Activated naive CD4-positive, alpha-beta T cell treated with anti-CD3 and anti-CD28 coated beads for 36 hours (primary cell): ENCODE measurements at regions not wholly inside any gene's neighbourhood (a gene's known extent, or its start where the extent isn't known, plus 50 kb on each side); places are given as distances from the start of the nearest gene placed in this dataset. TPM values are rescaled to one million over a fixed set of nuclear protein-coding genes. Genes with fewer than 3 reads are reported as not detected.

Experiments
- CTCF ChIA-PET: fragments of 350-600 bp; sonication (Branson Sonifier 250); formaldehyde crosslinking; loops from one replicate; lab custom pipeline; 2021; ENCODE audit warnings: antibody characterized with exemption; lab: Charles Lee
- DNase-seq: peaks from one replicate; pipeline ENCODE4 v3.0.0-alpha.2; 2020
- H3K27ac Mint-ChIP-seq: one replicate; pipeline ENCODE4 v1.8.0; 2021; ENCODE audit warnings: mild to moderate bottlenecking, mixed read lengths
- H3K27me3 Mint-ChIP-seq: one replicate; pipeline ENCODE4 v1.8.0; 2021; ENCODE audit warnings: low read depth, mixed read lengths
- H3K36me3 Mint-ChIP-seq: one replicate; pipeline ENCODE4 v1.8.0; 2021; ENCODE audit warnings: low read depth, mixed read lengths
- H3K4me1 Mint-ChIP-seq: one replicate; pipeline ENCODE4 v1.8.0; 2021; ENCODE audit warnings: low read depth, mixed read lengths
- H3K4me3 Mint-ChIP-seq: one replicate; pipeline ENCODE4 v1.8.0; 2021; ENCODE audit warnings: mild to moderate bottlenecking, moderate library complexity, mixed read lengths
- H3K9me3 Mint-ChIP-seq: one replicate; pipeline ENCODE4 v1.8.0; 2021; ENCODE audit warnings: mixed read lengths
- intact Hi-C: fragments of 100-400 bp; cut with micrococcal nuclease; formaldehyde crosslinking; loops from one replicate; pipeline ENCODE4 v1.15.1; 2023
- microRNA-seq: library from miRNA; unstranded; fragments of <30 nt; microRNA quantifications from one replicate; pipeline ENCODE4 v1.2.0, GENCODE V29; 2022; ENCODE audit warnings: borderline microRNAs expressed, borderline replicate concordance

DNA sequence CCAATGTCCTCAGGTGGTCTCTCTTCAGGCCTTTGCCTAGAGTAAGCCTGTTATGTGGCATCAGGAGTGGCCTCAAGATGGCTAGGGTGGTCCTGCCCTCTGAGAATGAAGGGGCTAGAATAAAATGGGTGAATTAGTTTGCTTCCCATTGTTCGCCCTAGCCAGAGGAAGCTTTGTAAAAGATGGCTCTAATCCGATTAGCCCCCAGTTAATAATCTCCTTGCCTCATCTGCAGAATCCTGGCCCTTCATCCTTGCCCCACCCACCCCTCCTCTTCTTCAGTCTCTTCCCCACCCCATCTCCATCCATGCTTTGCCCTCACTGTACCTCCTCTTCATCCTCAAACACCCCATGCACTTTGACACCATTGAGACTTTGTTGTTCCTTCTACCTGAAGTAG lies 57.4 kb upstream of the LGALSL start:
- DNase-seq = no peak
- Mint-ChIP-seq H3K36me3 (no peaks in the 10 kb centered on the region), H3K4me3 (no peak overlapping the region), H3K27ac (no peak overlapping the region), H3K27me3 (no peaks in the 10 kb centered on the region), H3K4me1 (no peaks in the 10 kb centered on the region), H3K9me3 (peaks cover under 1% of the 10 kb centered on the region)
- CTCF ChIA-PET = interaction anchor here (2.0 kb wide), 1 partner anchor 66 kb away, joined by 5 read pairs; no protein-coding TSS in a partner anchor
- intact Hi-C loops = no loop called here

DNA sequence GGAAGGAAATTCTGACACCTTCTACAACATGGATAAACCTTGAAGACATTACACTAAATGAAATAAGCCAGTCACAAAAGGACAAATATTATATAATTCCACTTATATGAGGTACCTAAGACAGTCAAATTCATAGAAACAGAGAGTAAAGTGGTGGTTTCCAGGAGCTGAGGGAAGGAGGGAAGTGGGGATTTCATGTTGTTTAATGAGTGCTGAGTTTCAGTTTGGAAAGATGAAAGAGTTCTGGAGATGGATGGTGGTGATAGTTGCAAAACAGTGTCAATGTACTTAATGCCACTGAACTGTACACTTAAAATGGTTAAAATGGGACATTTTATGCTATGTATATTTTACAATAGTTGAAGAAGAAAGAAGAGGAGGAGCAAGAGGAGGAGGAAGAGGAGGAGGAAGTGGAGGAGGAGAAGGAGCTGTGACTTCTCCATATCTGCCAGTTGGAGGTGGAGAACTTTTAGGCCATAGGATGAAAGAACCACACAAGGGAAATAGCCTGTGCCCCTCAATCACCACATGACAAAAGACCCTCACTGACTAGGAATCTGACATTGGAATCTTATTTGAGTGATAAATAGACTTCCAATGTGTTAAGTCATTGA lies 55.3 kb upstream of the LGALSL start:
- intact Hi-C loops = no loop called here
- no peaks in the 10 kb centered on the region for H3K4me1 Mint-ChIP-seq
- no peak overlapping the region for H3K4me3 Mint-ChIP-seq
- H3K9me3 Mint-ChIP-seq = no peaks in the 10 kb centered on the region
- CTCF ChIA-PET = interaction anchor here (1.3 to 2.0 kb wide), 3 partner anchors 66 to 68 kb away, joined by 3 to 8 read pairs (median 5); no protein-coding TSS in a partner anchor
- H3K27me3 Mint-ChIP-seq = no peaks in the 10 kb centered on the region
- no peaks in the 10 kb centered on the region for H3K36me3 Mint-ChIP-seq
- no peak overlapping the region for H3K27ac Mint-ChIP-seq
- DNase-seq = no peak

DNA sequence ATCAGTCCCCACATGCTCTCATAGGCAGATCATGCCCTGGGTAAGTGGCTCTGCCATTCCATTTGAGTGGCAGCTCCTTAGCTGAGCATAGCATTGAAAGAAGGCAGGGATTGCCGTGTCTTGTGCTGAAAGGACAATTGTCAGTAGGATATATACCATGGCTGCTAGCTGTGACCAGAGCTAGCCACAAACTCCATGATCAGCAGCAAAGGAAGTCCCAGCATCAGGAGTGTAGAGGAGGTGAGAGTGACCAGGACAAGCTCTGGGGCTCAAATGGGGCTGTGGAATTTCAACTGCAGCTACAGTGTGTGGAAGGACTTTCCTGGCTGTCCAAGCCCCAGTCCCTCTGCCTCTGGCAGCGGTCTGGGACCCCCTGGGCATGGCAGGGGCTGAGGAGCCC lies 54.4 kb upstream of the LGALSL start:
- Mint-ChIP-seq H3K4me3 (no peak overlapping the region), H3K27me3 (no peaks in the 10 kb centered on the region), H3K27ac (no peak overlapping the region), H3K9me3 (no peaks in the 10 kb centered on the region), H3K4me1 (no peaks in the 10 kb centered on the region), H3K36me3 (no peaks in the 10 kb centered on the region)
- DNase-seq = no peak
- CTCF ChIA-PET = interaction anchor here (1.6 kb wide), 1 partner anchor 68 kb away, joined by 8 read pairs; no protein-coding TSS in a partner anchor
- intact Hi-C loops = no loop called here

DNA sequence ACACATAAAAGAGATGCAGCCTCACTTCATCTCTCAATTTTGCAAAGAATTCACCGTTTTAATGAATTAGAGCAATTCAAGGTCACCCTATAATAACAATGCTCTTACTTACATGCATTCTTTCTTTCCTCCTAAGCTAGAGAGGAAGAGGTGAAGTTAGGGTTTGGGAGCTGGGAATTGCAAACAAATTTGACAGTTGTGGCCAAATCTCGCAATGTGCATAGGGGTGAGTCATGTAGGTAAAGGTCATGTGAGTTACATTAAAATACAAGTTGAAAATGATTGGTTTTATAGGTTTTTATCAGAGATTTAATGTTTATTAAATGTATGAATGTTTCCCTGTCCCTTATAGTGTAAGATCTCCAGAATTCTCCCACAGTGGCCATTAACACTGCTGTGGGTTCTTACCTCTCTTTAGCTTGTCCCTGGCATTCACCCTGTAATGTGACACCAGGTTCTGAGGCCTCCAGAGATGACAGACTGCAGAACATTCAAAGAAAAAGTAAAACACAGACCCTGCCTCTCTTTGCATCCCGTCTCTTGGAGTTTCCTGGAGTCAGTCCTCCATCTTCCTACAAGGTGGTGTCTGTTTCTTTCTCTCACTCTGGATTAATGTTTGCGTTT lies 53.7 kb upstream of the LGALSL start:
- intact Hi-C loops = no loop called here
- H3K27ac Mint-ChIP-seq = no peak overlapping the region
- no peak overlapping the region for H3K4me3 Mint-ChIP-seq

DNA sequence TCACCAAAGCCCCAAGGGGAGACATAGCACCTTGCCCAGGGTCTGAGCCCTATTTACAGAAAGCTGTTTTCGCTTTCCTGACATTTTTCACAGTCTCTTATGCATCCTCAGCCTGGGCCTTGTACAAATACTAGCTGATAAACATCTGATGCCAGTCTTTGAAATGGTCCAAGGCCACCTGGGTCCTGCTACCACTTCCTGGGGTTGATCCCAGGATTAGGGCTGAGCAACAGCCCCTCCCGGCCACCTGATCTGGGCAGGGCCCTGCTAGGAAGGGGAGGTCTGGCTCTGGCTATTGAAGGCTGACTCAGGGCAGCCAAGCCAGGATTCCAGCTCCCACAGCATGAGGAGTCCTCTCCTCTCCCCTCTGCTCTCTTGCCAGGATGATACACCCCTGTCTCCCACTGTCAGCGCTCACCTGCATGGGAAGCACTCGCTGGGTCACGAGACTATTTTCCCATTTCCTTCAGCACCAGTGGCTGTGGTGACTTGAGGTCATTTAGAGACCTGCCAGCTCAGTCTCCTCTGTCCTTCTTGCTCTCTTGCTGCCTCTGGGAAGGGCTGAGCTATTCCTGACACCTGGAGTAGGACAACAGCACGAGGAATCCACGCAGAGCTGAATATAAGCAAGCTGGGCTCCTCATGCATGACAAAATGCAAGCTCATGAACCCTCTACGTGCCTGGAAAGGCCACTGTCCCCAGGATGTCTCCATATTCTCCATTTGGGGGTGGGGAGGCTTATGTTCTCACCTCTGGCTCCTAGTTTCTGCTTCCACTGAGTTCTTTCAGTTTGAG lies 53.0 kb upstream of the LGALSL start:
- H3K27me3 Mint-ChIP-seq = no peaks in the 10 kb centered on the region
- H3K9me3 Mint-ChIP-seq = no peaks in the 10 kb centered on the region
- intact Hi-C loops = no loop called here
- H3K4me1 Mint-ChIP-seq = no peaks in the 10 kb centered on the region
- no peak for DNase-seq
- H3K27ac Mint-ChIP-seq = no peak overlapping the region
- H3K36me3 Mint-ChIP-seq = no peaks in the 10 kb centered on the region
- no peak overlapping the region for H3K4me3 Mint-ChIP-seq
- CTCF ChIA-PET = no interaction called here

More for the DNA sequence above, 53.7 kb upstream of the LGALSL start:
- Mint-ChIP-seq H3K36me3 (no peaks in the 10 kb centered on the region), H3K9me3 (no peaks in the 10 kb centered on the region), H3K4me1 (no peaks in the 10 kb centered on the region), H3K27me3 (no peaks in the 10 kb centered on the region)
- CTCF ChIA-PET = interaction anchor here (1.6 kb wide), 1 partner anchor 69 kb away, joined by 8 read pairs; no protein-coding TSS in a partner anchor
- no peak for DNase-seq

DNA sequence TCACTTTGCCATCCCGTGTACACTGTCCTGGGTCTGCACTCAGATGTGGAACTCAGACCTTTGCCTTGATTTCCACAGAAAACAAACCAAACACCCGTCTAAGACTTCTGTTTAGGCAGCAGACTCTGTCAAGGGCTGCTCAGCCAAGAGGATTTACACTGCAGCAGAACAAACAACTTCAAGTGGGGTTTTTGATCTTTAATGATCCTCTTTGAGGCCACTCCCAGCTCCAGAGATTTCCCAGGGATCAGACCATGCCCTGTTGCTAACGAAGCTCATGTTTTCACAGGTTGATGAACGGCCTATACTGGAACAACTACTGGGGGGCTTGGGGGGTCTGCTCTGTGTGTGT lies 52.5 kb upstream of the LGALSL start:
- Mint-ChIP-seq H3K27ac (no peak overlapping the region), H3K36me3 (no peaks in the 10 kb centered on the region), H3K27me3 (no peaks in the 10 kb centered on the region), H3K9me3 (no peaks in the 10 kb centered on the region), H3K4me3 (no peak overlapping the region), H3K4me1 (no peaks in the 10 kb centered on the region)
- DNase-seq = no peak
- CTCF ChIA-PET = no interaction called here
- intact Hi-C loops = no loop called here

DNA sequence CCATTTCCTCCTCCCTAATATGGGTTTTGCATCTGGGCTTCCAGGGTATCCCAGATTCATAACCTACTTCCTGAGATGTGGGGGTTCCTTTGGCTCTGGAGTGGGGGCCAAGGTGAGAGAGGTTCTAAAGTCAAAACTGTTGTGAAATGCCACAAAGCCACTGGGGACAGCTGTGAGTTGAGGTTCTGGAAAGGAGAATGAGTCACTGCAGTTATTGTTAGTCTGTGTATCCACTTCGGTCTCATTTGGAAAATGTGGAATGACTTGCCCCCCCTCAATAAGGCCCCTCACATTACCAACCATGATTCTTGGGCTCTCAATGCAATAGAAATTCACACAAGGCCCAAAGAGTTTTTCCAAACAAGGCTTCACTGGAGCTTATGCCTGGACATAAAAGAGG lies 51.1 kb upstream of the LGALSL start:
- no peak overlapping the region for H3K4me3 Mint-ChIP-seq
- H3K9me3 Mint-ChIP-seq = no peaks in the 10 kb centered on the region
- H3K4me1 Mint-ChIP-seq = no peaks in the 10 kb centered on the region
- no peaks in the 10 kb centered on the region for H3K36me3 Mint-ChIP-seq
- no peak for DNase-seq
- CTCF ChIA-PET = interaction anchor here (0.7 to 2.8 kb wide), 3 partner anchors 50 to 85 kb away, joined by 5 to 8 read pairs (median 7); no protein-coding TSS in a partner anchor
- no peaks in the 10 kb centered on the region for H3K27me3 Mint-ChIP-seq
- intact Hi-C loops = no loop called here
- H3K27ac Mint-ChIP-seq = no peak overlapping the region

DNA sequence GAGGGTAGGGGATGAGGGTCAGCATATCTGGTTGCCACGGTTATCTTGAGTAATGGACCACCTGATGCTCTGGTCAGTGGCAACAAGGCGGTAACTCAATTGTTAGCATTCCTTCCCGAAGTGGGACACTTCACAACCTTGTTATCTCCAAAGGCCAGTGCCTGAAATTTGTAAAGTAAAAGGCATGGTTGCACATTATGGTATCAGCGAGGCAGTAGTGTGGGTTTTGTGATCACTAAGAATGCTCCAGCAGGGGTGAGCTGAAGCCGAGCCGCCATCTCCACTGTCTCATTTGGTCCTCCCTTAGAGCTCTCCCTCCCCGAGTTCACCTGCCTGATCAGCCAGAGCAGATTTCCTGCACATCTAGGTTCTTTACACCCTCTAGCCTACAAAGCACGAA lies 50.5 kb upstream of the LGALSL start:
- H3K4me3 Mint-ChIP-seq = no peak overlapping the region
- no peaks in the 10 kb centered on the region for H3K36me3 Mint-ChIP-seq
- no peaks in the 10 kb centered on the region for H3K4me1 Mint-ChIP-seq
- CTCF ChIA-PET = interaction anchor here (1.6 to 2.8 kb wide), 2 partner anchors 72 to 84 kb away, joined by 7 to 8 read pairs; no protein-coding TSS in a partner anchor
- H3K27me3 Mint-ChIP-seq = no peaks in the 10 kb centered on the region
- DNase-seq = no peak
- no peak overlapping the region for H3K27ac Mint-ChIP-seq
- no peaks in the 10 kb centered on the region for H3K9me3 Mint-ChIP-seq
- intact Hi-C loops = no loop called here

DNA sequence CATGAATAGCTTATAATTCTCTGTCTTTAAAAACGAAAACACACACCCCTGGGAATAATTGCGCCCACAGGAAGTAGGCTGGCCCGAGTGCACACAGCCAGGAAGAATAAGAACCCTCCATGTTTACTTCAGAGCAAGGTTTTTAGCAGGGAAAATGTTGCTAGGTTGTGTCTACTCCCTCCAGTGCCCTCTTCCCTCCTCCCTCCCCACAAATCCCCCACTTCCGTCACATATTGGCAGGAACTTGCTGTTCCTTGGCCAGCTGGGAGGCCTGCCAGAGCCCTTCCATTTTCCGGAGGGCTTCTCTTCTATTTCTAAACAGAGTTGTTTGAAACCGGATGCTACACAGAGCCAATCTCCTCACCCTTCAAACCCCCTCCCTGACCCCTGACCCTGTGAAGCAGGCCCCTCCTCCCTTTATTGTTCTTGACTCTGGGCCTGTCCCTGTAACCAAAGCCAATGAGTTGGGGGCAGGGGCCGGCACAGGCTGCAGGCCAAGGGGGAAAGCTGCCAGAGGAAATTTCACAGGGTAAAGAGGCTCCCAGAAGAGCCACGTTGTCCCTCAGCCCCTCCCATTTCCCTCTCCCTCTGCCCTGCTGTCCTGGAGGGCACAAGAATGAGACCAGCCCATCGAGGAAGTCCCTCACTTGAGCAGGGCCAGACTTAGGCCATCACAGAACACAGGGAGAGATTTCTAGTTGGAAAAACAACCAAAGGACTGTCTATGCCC lies 49.8 kb upstream of the LGALSL start:
- Mint-ChIP-seq H3K4me1 (no peaks in the 10 kb centered on the region), H3K9me3 (no peaks in the 10 kb centered on the region), H3K4me3 (no peak overlapping the region), H3K36me3 (no peaks in the 10 kb centered on the region), H3K27me3 (no peaks in the 10 kb centered on the region), H3K27ac (no peak overlapping the region)
- intact Hi-C loops = no loop called here
- CTCF ChIA-PET = interaction anchor here (2.8 kb wide), 1 partner anchor 73 kb away, joined by 8 read pairs; no protein-coding TSS in a partner anchor
- DNase-seq = no peak

Small RNA genes lying in the stretch of these regions (microRNA-seq; reads per million reads assigned to microRNA genes)
- gene MIR4433A (not detected), gene MIR4433B (not detected)
